Glutamatergic neuron (in vitro differentiated cells): ENCODE measurements at regions not wholly inside any gene's neighbourhood (a gene's known extent, or its start where the extent isn't known, plus 50 kb on each side); places are given as distances from the start of the nearest gene placed in this dataset.

ENCODE experiments used
- DNase-seq: peaks from one replicate; pipeline ENCODE4 v3.0.0; 2022
- H3K27ac Mint-ChIP-seq: one replicate; pipeline ENCODE4 v1.8.0; 2020; ENCODE audit warnings: mild to moderate bottlenecking, mixed read lengths, inconsistent platforms; ENCODE audit not compliant: unreplicated experiment
- H3K27me3 Mint-ChIP-seq: one replicate; pipeline ENCODE4 v1.8.0; 2020; ENCODE audit warnings: mild to moderate bottlenecking, moderate library complexity, mixed read lengths, inconsistent platforms; ENCODE audit not compliant: unreplicated experiment
- H3K36me3 Mint-ChIP-seq: one replicate; pipeline ENCODE4 v1.8.0; 2020; ENCODE audit warnings: mild to moderate bottlenecking, mixed read lengths, inconsistent platforms; ENCODE audit not compliant: unreplicated experiment
- H3K4me1 Mint-ChIP-seq: one replicate; pipeline ENCODE4 v1.8.0; 2020; ENCODE audit warnings: mild to moderate bottlenecking, low read depth, mixed read lengths, inconsistent platforms; ENCODE audit not compliant: unreplicated experiment
- H3K4me3 Mint-ChIP-seq: one replicate; pipeline ENCODE4 v1.8.0; 2020; ENCODE audit warnings: mild to moderate bottlenecking, mixed read lengths, inconsistent platforms; ENCODE audit not compliant: unreplicated experiment
- H3K9me3 Mint-ChIP-seq: one replicate; pipeline ENCODE4 v1.8.0; 2020; ENCODE audit warnings: mild to moderate bottlenecking, moderate library complexity, mixed read lengths, inconsistent platforms; ENCODE audit not compliant: unreplicated experiment
- CTCF ChIP-seq: fragments of 200-600 bp; sonication (generic); IDR thresholded peaks from one replicate; pipeline ENCODE4 v1.5.0; 2021; ENCODE audit not compliant: partially characterized antibody, unreplicated experiment

GRCh38 chr5:124154714-124155113 lies 591.7 kb downstream of the ZNF608 start:
- Mint-ChIP-seq H3K4me1 (no peaks in the 10 kb centered on the region), H3K4me3 (no peak overlapping the region), H3K9me3 (peaks cover 3% of the 10 kb centered on the region), H3K27ac (no peak overlapping the region), H3K27me3 (no peaks in the 10 kb centered on the region), H3K36me3 (peaks cover 21% of the 10 kb centered on the region)
- no peak for DNase-seq
- TF ChIP-seq CTCF, result no peak

GRCh38 chr5:124153588-124153987 lies 592.9 kb downstream of the ZNF608 start:
- no peak for DNase-seq
- Mint-ChIP-seq H3K27me3 (no peaks in the 10 kb centered on the region), H3K9me3 (peaks cover 3% of the 10 kb centered on the region), H3K4me1 (no peaks in the 10 kb centered on the region), H3K36me3 (peaks cover 31% of the 10 kb centered on the region), H3K27ac (no peak overlapping the region), H3K4me3 (no peak overlapping the region)
- TF ChIP-seq CTCF, result no peak

GRCh38 chr5:124148574-124148973 lies 597.9 kb downstream of the ZNF608 start:
- no peak for TF ChIP-seq CTCF
- no peak overlapping the region for H3K27ac Mint-ChIP-seq
- H3K4me1 Mint-ChIP-seq, result no peaks in the 10 kb centered on the region

GRCh38 chr5:124140060-124140459 lies 606.4 kb downstream of the ZNF608 start:
- no peak for DNase-seq
- H3K4me1 Mint-ChIP-seq, result no peaks in the 10 kb centered on the region
- no peaks in the 10 kb centered on the region for H3K9me3 Mint-ChIP-seq
- H3K4me3 Mint-ChIP-seq, result no peak overlapping the region
- H3K27ac Mint-ChIP-seq, result no peak overlapping the region
- peaks cover 9% of the 10 kb centered on the region for H3K36me3 Mint-ChIP-seq
- no peak for TF ChIP-seq CTCF
- H3K27me3 Mint-ChIP-seq, result no peaks in the 10 kb centered on the region

More at GRCh38 chr5:124148574-124148973, 597.9 kb downstream of the ZNF608 start:
- Mint-ChIP-seq H3K4me3 (no peak overlapping the region), H3K36me3 (peaks cover 20% of the 10 kb centered on the region), H3K9me3 (peaks cover 3% of the 10 kb centered on the region), H3K27me3 (no peaks in the 10 kb centered on the region)
- no peak for DNase-seq

- peaks cover 9% of the 10 kb centered on the region for H3K36me3 Mint-ChIP-seq
- DNase-seq, result no peak
- no peak for TF ChIP-seq CTCF
These were observed 607.0 kb downstream of the ZNF608 start for GRCh38 chr5:124139477-124139876.

More at GRCh38 chr5:124139477-124139876, 607.0 kb downstream of the ZNF608 start:
- no peaks in the 10 kb centered on the region for H3K4me1 Mint-ChIP-seq
- H3K4me3 Mint-ChIP-seq, result no peak overlapping the region
- H3K27me3 Mint-ChIP-seq, result no peaks in the 10 kb centered on the region
- H3K27ac Mint-ChIP-seq, result no peak overlapping the region
- no peaks in the 10 kb centered on the region for H3K9me3 Mint-ChIP-seq
